ENCODE measurements at regions not wholly inside any gene's neighbourhood (a gene's known extent, or its start where the extent isn't known, plus 50 kb on each side); places are given as distances from the start of the nearest gene placed in this dataset.

DNA sequence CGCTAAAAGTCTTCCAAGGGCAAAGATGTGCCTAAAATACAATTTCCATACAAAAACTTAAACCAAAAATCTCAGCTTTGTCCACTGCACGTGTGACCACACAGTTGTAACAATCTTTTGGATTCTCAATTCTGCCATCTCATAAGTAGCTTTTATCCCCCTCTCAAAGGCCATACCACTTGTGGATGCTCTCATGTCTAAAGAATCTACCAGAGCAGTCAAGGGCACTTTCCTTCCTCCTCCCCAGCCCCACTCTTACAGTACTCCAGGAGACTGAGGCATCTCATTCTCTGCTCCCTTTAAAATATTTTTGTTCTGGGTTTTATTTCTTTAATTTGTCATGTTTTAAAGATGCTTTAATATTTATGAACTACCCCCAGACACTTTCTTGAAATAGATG is 102.3 kb upstream of the PFN2 start:
- DNase-seq (ENCODE audit: low spot score): no peak

DNA sequence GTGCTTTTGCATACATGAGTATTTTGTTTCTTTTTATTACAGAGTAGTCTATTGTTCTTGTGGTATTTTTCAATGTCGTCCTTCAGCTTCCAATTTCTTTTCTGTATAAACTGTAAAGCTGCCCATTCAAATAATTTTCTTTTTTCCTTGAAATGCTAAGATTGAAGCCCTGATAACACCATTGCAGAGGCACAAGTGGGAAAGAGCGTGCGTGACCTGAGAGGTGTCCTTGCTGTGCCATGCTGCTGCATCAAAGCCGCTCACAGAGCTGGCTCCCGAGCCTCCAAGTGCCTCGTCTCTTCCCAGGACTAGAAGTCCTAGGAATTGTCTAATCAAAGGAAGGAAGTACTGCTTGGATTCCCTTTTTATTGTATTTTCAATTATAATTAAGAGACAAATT is 101.9 kb upstream of the PFN2 start:
- no peaks in the 10 kb centered on the region for H3K36me3 Mint-ChIP-seq (ENCODE audit: low read depth)
- TF ChIP-seq, protein P1, sequence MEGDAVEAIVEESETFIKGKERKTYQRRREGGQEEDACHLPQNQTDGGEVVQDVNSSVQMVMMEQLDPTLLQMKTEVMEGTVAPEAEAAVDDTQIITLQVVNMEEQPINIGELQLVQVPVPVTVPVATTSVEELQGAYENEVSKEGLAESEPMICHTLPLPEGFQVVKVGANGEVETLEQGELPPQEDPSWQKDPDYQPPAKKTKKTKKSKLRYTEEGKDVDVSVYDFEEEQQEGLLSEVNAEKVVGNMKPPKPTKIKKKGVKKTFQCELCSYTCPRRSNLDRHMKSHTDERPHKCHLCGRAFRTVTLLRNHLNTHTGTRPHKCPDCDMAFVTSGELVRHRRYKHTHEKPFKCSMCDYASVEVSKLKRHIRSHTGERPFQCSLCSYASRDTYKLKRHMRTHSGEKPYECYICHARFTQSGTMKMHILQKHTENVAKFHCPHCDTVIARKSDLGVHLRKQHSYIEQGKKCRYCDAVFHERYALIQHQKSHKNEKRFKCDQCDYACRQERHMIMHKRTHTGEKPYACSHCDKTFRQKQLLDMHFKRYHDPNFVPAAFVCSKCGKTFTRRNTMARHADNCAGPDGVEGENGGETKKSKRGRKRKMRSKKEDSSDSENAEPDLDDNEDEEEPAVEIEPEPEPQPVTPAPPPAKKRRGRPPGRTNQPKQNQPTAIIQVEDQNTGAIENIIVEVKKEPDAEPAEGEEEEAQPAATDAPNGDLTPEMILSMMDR (IDR thresholded peaks at IDR 0.05): no peak
- H3K4me3 Mint-ChIP-seq (ENCODE audit: unreplicated experiment): no peak overlapping the region
- H3K9me3 Mint-ChIP-seq (ENCODE audit: low read depth): no peaks in the 10 kb centered on the region
- H3K27me3 Mint-ChIP-seq (ENCODE audit: low read depth): no peaks in the 10 kb centered on the region
- peaks cover 34% of the 10 kb centered on the region for H3K4me1 Mint-ChIP-seq (ENCODE audit: low read depth)
- H3K27ac Mint-ChIP-seq (ENCODE audit: unreplicated experiment): no peak overlapping the region
- DNase-seq (ENCODE audit: low spot score): no peak

More for the DNA sequence above, 102.3 kb upstream of the PFN2 start:
- Mint-ChIP-seq H3K9me3 (ENCODE audit: low read depth) (no peaks in the 10 kb centered on the region), H3K4me3 (ENCODE audit: unreplicated experiment) (no peak overlapping the region), H3K27ac (ENCODE audit: unreplicated experiment) (peak overlapping the region; percentile 37), H3K4me1 (ENCODE audit: low read depth) (peaks cover 39% of the 10 kb centered on the region), H3K36me3 (ENCODE audit: low read depth) (no peaks in the 10 kb centered on the region), H3K27me3 (ENCODE audit: low read depth) (no peaks in the 10 kb centered on the region)
- TF ChIP-seq, protein P1 (IDR thresholded peaks at IDR 0.05): no peak

- H3K27me3 Mint-ChIP-seq (ENCODE audit: low read depth): no peaks in the 10 kb centered on the region
- TF ChIP-seq, protein P1 (IDR thresholded peaks at IDR 0.05): no peak
- H3K9me3 Mint-ChIP-seq (ENCODE audit: low read depth): no peaks in the 10 kb centered on the region
- no peak overlapping the region for H3K4me3 Mint-ChIP-seq (ENCODE audit: unreplicated experiment)
- DNase-seq (ENCODE audit: low spot score): no peak
- H3K4me1 Mint-ChIP-seq (ENCODE audit: low read depth): peaks cover 34% of the 10 kb centered on the region
- H3K36me3 Mint-ChIP-seq (ENCODE audit: low read depth): no peaks in the 10 kb centered on the region
- no peak overlapping the region for H3K27ac Mint-ChIP-seq (ENCODE audit: unreplicated experiment)
Measured at GRCh38 chr3:150070271-150070670, 99.6 kb upstream of the PFN2 start.

DNA sequence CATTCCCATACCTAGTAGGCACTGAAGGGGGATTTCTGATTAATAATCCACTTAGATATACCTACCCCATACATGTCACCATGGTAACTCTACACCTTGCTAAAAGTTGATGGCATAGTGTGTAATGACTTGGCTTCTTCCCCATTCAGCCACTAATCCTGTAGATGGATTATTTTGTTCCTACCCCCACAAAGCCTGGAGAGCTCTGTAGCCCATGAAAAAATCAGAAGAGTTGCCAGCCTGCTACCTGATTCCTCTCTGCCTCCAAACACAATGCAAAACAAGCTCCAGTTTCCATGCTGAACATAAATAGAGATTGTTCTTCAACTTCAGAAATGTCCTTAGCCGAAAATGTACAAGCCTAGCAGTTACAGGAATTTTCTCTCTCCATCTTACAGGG is 98.9 kb upstream of the PFN2 start:
- peaks cover 32% of the 10 kb centered on the region for H3K4me1 Mint-ChIP-seq (ENCODE audit: low read depth)
- TF ChIP-seq, protein P1 (IDR thresholded peaks at IDR 0.05): no peak
- no peak for DNase-seq (ENCODE audit: low spot score)
- H3K36me3 Mint-ChIP-seq (ENCODE audit: low read depth): no peaks in the 10 kb centered on the region
- no peak overlapping the region for H3K4me3 Mint-ChIP-seq (ENCODE audit: unreplicated experiment)
- no peak overlapping the region for H3K27ac Mint-ChIP-seq (ENCODE audit: unreplicated experiment)
- no peaks in the 10 kb centered on the region for H3K9me3 Mint-ChIP-seq (ENCODE audit: low read depth)
- no peaks in the 10 kb centered on the region for H3K27me3 Mint-ChIP-seq (ENCODE audit: low read depth)

- H3K9me3 Mint-ChIP-seq (ENCODE audit: low read depth): no peaks in the 10 kb centered on the region
- no peaks in the 10 kb centered on the region for H3K36me3 Mint-ChIP-seq (ENCODE audit: low read depth)
- TF ChIP-seq, protein P1 (IDR thresholded peaks at IDR 0.05): no peak
- peaks cover 27% of the 10 kb centered on the region for H3K4me1 Mint-ChIP-seq (ENCODE audit: low read depth)
- H3K4me3 Mint-ChIP-seq (ENCODE audit: unreplicated experiment): no peak overlapping the region
- no peaks in the 10 kb centered on the region for H3K27me3 Mint-ChIP-seq (ENCODE audit: low read depth)
- DNase-seq (ENCODE audit: low spot score): no peak
- H3K27ac Mint-ChIP-seq (ENCODE audit: unreplicated experiment): no peak overlapping the region
Measured at GRCh38 chr3:150069154-150069527, 98.4 kb upstream of the PFN2 start.

Data from chondrocyte (in vitro differentiated cells).